Left lung (tissue), 4 donors: ENCODE measurements at regions not wholly inside any gene's neighbourhood (a gene's known extent, or its start where the extent isn't known, plus 50 kb on each side); places are given as distances from the start of the nearest gene placed in this dataset.

Experiments
- ATAC-seq: fragments of 200-7000 bp; cut with Tn5 transposase; one replicate; pipeline ENCODE4 v1.9.1; 2020; ENCODE audit warnings: moderate library complexity
- DNase-seq, 4 donors: peaks; one replicate each; pipeline ENCODE4 v3.0.0-alpha.2; 2013 to 2020
- H3K27ac ChIP-seq, 2 donors: fragments of 200-600 bp; sonication (generic) in 1 of 2; one replicate each; pipeline versions ENCODE4 v1.5.0 to v1.8.0; 2020 to 2021
- H3K27me3 ChIP-seq, 2 donors: fragments of 200-600 bp; sonication (generic) in 1 of 2; one replicate each; pipeline versions ENCODE4 v1.5.0 to v1.8.0; 2020 to 2021
- H3K36me3 ChIP-seq, 2 donors: fragments of 200-600 bp; sonication (generic) in 1 of 2; one replicate each; pipeline versions ENCODE4 v1.5.0 to v1.8.0; 2020 to 2021
- H3K4me1 ChIP-seq, 2 donors: fragments of 200-600 bp; one replicate each; pipeline ENCODE4 v1.8.0; 2021
- H3K4me3 ChIP-seq, 2 donors: fragments of 200-600 bp; sonication (generic) in 1 of 2; one replicate each; pipeline versions ENCODE4 v1.5.0 to v1.8.0; 2020 to 2021; ENCODE audit warnings: mild to moderate bottlenecking in 1 of 2
- H3K9me3 ChIP-seq, 2 donors: fragments of 200-600 bp; sonication (generic) in 1 of 2; one replicate each; pipeline versions ENCODE4 v1.5.0 to v1.8.0; 2020 to 2021
- intact Hi-C, 2 donors: fragments of 100-400 bp; cut with DNase I; formaldehyde crosslinking; loops; one replicate each; pipeline versions ENCODE4 v1.11.2 to v1.14.2; 2022
- TF ChIP-seq, protein P1 (sequence below), 2 donors: fragments of 200-600 bp; sonication (generic) in 1 of 2; IDR thresholded peaks; one replicate each; pipeline versions ENCODE4 v1.5.0 to v1.8.0; 2021; ENCODE audit warnings: antibody characterized with exemption in 2 of 2
- donor health status: DM: no; HTN: yes; CAD: no.
- donor health status: DM: no; HTN: no; CAD: no.

DNA sequence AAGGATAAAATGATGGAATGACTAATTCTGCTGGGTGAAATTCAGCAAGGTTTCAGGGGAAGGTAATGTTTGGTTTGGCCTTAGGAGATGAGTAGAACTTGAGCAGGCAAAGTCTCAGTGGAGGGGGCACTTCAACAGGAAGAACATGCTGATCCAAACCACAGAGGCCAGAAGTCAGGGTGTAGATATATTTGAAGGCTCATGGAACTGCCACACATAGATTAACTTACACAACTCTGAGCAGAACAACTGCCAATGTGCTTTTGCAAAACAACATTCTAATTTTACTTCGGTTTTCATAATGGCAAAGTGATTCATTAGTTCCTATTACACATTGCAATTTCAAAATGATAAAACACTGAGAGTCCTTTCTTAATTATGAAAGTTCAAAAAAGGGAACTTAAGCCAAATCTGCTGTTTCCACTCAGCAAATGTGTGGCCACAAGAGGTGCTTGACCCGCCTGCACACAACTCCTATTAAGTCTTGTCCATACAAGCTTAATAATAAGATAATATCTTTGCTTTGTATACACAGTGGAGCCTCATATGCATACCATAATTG lies 284.8 kb downstream of the MREG start:
- H3K27me3 ChIP-seq, result no peaks in the 10 kb centered on the region
- DNase-seq, result peak in 1 of 4 donors; percentile 45
- peak; percentile 89 for ATAC-seq
- H3K27ac ChIP-seq, result peak overlapping the region; percentile 28 to 43
- intact Hi-C loops, result no loop called here
- no peaks in the 10 kb centered on the region for H3K36me3 ChIP-seq
- H3K4me3 ChIP-seq, result no peak overlapping the region
- no peaks in the 10 kb centered on the region for H3K9me3 ChIP-seq
- peaks cover 4 to 30% of the 10 kb centered on the region in 2 donors for H3K4me1 ChIP-seq
- TF ChIP-seq, protein P1, sequence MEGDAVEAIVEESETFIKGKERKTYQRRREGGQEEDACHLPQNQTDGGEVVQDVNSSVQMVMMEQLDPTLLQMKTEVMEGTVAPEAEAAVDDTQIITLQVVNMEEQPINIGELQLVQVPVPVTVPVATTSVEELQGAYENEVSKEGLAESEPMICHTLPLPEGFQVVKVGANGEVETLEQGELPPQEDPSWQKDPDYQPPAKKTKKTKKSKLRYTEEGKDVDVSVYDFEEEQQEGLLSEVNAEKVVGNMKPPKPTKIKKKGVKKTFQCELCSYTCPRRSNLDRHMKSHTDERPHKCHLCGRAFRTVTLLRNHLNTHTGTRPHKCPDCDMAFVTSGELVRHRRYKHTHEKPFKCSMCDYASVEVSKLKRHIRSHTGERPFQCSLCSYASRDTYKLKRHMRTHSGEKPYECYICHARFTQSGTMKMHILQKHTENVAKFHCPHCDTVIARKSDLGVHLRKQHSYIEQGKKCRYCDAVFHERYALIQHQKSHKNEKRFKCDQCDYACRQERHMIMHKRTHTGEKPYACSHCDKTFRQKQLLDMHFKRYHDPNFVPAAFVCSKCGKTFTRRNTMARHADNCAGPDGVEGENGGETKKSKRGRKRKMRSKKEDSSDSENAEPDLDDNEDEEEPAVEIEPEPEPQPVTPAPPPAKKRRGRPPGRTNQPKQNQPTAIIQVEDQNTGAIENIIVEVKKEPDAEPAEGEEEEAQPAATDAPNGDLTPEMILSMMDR (IDR thresholded peaks at IDR 0.05), result no peak

DNA sequence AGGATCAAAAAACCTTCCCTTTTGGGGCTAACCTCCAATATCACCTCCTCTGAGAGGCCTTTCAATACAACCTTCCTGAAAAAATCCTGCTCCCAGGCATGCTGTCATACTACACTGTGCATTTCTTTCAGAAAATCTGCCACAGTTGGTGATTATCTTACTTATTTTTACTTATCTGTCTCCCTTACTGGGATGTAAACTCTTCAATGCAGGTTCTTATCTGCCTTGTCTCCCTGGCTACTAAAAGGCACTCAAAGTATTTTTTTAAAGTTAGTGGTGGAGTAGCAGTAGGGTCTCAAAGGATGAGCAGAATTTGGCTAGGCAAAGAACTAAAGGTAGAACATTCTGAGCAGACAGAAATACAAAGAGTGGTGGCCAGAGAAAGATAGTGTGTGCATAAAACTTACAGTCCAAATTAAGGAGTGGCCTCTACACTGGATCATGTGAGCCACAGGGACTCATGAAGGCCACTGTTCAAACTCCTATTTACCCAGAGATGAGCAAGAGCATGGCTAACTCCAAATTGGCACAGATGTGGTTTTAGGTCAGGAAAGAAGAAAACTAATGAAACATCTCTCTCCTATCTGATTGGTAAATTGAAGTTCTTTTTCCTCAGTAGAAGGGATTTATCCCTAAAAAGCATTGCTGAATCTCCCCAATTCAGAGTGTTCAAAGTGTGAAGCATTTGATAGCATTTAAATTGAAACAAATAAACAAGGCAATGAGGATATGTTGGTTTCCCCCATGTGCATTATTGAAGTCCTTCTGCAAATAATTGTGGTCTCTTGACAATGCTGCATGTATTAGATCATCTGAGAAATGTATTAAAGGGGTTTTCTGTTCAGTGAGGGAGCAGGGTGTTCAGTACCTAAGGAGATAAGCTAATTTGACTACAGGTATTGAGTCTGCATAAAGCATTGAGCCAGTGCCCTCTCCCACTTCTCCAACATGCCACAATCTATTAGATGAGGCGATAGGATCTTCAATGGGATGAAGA lies 285.5 kb downstream of the MREG start:
- intact Hi-C loops, result no loop called here
- ATAC-seq (peak; percentile 42), DNase-seq (no peak)
- Histone ChIP-seq H3K36me3 (no peaks in the 10 kb centered on the region), H3K9me3 (no peaks in the 10 kb centered on the region), H3K27me3 (no peaks in the 10 kb centered on the region), H3K4me1 (peaks cover 4 to 31% of the 10 kb centered on the region in 2 donors), H3K27ac (peak overlapping the region; percentile 28 to 43), H3K4me3 (no peak overlapping the region)
- TF ChIP-seq, protein P1 (IDR thresholded peaks at IDR 0.05), result no peak

DNA sequence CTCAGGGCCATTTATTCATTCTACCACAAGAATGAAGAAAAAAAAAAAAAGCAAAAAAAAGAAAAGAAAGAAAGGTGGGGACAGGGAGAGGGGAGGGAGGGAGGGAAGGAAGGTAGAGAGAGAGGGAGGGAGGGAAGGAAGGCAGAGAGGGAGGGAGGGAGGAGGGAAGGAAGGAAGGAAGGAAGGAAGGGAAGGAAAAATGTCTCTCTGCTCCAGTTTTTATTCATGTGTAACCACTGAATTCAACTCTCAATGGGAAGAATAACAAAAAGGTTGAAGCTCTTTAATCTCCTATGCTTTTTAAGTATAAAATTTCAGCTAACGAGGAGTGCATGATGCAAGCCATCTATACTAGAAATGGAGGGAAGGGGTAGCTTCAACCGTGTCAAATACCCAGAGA lies 287.3 kb downstream of the MREG start:
- Histone ChIP-seq H3K27me3 (no peaks in the 10 kb centered on the region), H3K36me3 (no peaks in the 10 kb centered on the region), H3K9me3 (no peaks in the 10 kb centered on the region), H3K4me3 (no peak overlapping the region), H3K4me1 (peaks cover 4 to 31% of the 10 kb centered on the region in 2 donors), H3K27ac (no peak overlapping the region)
- TF ChIP-seq, protein P1 (IDR thresholded peaks at IDR 0.05), result no peak
- no peak for DNase-seq
- intact Hi-C loops, result no loop called here
- no peak for ATAC-seq

DNA sequence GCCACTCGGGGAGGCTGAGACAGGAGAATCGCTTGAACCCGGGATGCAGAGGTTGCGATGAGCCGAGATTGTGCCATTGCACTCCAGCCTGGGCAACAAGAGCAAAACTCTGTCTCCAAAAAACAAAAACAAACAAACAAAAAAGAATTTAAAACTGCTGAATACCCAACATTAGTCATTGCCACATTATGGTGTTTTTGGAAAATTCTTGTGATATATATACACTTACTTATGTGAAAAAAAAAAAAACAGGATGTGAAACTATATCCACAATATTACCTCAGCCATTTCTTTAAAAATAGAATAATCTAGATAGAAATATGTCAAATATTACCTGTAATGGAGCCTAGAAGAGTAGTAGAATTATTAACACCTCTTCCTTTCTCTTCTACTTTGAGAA lies 288.3 kb upstream of the FN1 start:
- no peaks in the 10 kb centered on the region for H3K27me3 ChIP-seq
- H3K36me3 ChIP-seq, result no peaks in the 10 kb centered on the region
- TF ChIP-seq, protein P1 (IDR thresholded peaks at IDR 0.05), result no peak
- ATAC-seq (no peak), DNase-seq (no peak)
- H3K27ac ChIP-seq, result no peak overlapping the region
- no peaks in the 10 kb centered on the region for H3K9me3 ChIP-seq
- no peak overlapping the region for H3K4me3 ChIP-seq
- intact Hi-C loops, result no loop called here
- H3K4me1 ChIP-seq, result peaks cover 4 to 25% of the 10 kb centered on the region in 2 donors

DNA sequence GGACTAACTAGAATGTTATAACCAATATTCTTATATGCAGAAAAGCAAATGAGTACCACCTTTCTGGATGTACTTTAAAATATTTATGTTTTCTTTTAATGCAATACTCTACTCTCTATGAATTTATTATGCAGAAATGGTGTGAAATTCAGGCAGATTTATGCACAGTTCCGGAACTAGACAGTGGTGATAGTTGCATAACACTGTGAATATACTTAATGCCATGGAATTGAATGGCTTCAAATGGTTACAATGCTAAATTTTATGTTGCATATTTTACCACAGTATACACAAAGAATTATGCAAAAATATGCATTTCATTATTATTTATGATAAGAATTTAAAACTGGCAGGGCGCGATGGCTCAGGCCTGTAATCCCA lies 287.8 kb upstream of the FN1 start:
- no peaks in the 10 kb centered on the region for H3K36me3 ChIP-seq
- intact Hi-C loops, result no loop called here
- TF ChIP-seq, protein P1 (IDR thresholded peaks at IDR 0.05), result no peak
- no peak overlapping the region for H3K4me3 ChIP-seq
- ATAC-seq (no peak), DNase-seq (no peak)
- no peak overlapping the region for H3K27ac ChIP-seq
- H3K4me1 ChIP-seq, result peaks cover 4 to 20% of the 10 kb centered on the region in 2 donors
- no peaks in the 10 kb centered on the region for H3K27me3 ChIP-seq
- no peaks in the 10 kb centered on the region for H3K9me3 ChIP-seq
